ENCODE measurements at regions not wholly inside any gene's neighbourhood (a gene's known extent, or its start where the extent isn't known, plus 50 kb on each side); places are given as distances from the start of the nearest gene placed in this dataset.
"Not testable (repeated sequence)": the region's sequence is repeated elsewhere in the genome, so short reads cannot be mapped to it uniquely, and the experiment has no call there.

DNA sequence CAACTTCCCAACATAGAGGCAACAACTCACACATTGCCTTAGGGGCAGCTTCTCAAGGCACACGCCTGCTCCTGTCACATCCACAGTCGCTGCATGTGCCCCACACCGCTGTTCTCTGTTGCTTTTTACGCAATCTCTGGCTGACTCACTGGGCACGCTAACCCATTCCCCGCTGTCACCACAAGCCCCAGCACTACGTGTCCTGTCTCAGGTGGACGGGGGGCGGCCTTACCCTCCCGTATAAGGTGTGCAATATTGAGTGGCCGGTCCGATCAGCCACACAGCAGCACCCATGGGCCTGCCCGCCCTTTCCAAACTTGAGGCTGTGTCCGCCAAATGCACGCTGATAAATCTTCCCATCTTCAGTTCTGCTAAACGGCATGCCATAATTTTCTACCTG, 75.5 kb upstream of the TNK2 start:
- H3K9ac ChIP-seq (ENCODE audit: insufficient read depth, low read depth, low read length); H3K4me2 ChIP-seq (ENCODE audit: low read depth, low read length); in situ Hi-C loops (cut with HindIII; ENCODE audit: extremely low pct_ligation_motif_present, low pct_unique_long_range_greater_than_20kb); H3K4me1 ChIP-seq (ENCODE audit: insufficient read depth, low read length); FAIRE-seq; H3K9me3 ChIP-seq (ENCODE audit: low read length); H2AFZ ChIP-seq (ENCODE audit: low read length); H4K20me1 ChIP-seq (ENCODE audit: insufficient read depth, low read length); BruUV-seq (replicated peaks); H3K4me3 ChIP-seq (replicated peaks in 1 of 3; ENCODE audit: insufficient read depth in 1 of 3, low read depth in 2 of 3, low read length in 3 of 3); CTCF ChIA-PET (ENCODE audit: low intra/inter-chr PET ratio, low total read pairs); H3K79me2 ChIP-seq (ENCODE audit: insufficient read depth, low read length); H3K27ac ChIP-seq (ENCODE audit: extremely low read length, insufficient read depth, low read length); H3K27me3 ChIP-seq (ENCODE audit: control insufficient read depth in 1 of 2, insufficient read depth in 2 of 2, low read length in 2 of 2); POLR2A ChIA-PET; intact Hi-C loops (cut with micrococcal nuclease; ENCODE audit: unreplicated experiment); DNase-seq (ENCODE audit: low spot score): not testable (repeated sequence)
- H3K36me3 ChIP-seq (replicated peaks in 1 of 2; ENCODE audit: control insufficient read depth in 1 of 2, insufficient read depth in 2 of 2, low read length in 2 of 2) = peaks cover 3 to 11% of the 10 kb centered on the region in 2 experiments; a peak in 3 of 5 replicates
- TF ChIP-seq, protein P1, sequence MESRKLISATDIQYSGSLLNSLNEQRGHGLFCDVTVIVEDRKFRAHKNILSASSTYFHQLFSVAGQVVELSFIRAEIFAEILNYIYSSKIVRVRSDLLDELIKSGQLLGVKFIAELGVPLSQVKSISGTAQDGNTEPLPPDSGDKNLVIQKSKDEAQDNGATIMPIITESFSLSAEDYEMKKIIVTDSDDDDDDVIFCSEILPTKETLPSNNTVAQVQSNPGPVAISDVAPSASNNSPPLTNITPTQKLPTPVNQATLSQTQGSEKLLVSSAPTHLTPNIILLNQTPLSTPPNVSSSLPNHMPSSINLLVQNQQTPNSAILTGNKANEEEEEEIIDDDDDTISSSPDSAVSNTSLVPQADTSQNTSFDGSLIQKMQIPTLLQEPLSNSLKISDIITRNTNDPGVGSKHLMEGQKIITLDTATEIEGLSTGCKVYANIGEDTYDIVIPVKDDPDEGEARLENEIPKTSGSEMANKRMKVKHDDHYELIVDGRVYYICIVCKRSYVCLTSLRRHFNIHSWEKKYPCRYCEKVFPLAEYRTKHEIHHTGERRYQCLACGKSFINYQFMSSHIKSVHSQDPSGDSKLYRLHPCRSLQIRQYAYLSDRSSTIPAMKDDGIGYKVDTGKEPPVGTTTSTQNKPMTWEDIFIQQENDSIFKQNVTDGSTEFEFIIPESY (CRISPR knock-in tag; IDR thresholded peaks at IDR 0.05) = peak; percentile 76; the same call in 1 of the 2 replicates
- peak; percentile 16; the same call in 2 of the 3 replicates for ATAC-seq
- 94% methylated on average over 16 of the region's 16 CpGs for WGBS (ENCODE audit: low lambda C conversion rate)

DNA sequence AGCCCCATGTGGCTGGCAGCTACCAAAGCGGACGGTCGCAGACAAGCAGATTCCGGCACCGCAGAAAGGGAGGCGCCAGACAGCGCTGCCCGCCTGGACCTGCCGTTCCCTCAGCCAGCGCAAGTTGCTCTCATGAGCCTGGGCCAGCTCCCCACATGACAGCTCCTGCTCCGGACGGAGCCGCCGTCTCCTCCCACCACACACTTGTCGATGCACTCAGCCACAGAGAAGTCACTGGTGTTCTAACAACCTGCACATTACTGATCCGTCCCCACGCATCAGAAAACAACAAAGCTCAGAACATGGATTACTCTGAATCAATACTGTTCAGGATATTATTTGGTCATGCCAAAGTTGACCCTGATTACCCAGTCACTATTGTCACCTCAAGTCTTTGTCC, 74.4 kb upstream of the TNK2 start:
- in situ Hi-C loops (cut with HindIII; ENCODE audit: extremely low pct_ligation_motif_present, low pct_unique_long_range_greater_than_20kb); H4K20me1 ChIP-seq (ENCODE audit: insufficient read depth, low read length); H3K9ac ChIP-seq (ENCODE audit: insufficient read depth, low read depth, low read length); H3K4me2 ChIP-seq (ENCODE audit: low read depth, low read length); intact Hi-C loops (cut with micrococcal nuclease; ENCODE audit: unreplicated experiment); H3K4me1 ChIP-seq (ENCODE audit: insufficient read depth, low read length); CTCF ChIA-PET (ENCODE audit: low intra/inter-chr PET ratio, low total read pairs); DNase-seq (ENCODE audit: low spot score); H3K27ac ChIP-seq (ENCODE audit: extremely low read length, insufficient read depth, low read length); FAIRE-seq; ATAC-seq; H3K4me3 ChIP-seq (replicated peaks in 1 of 3; ENCODE audit: insufficient read depth in 1 of 3, low read depth in 2 of 3, low read length in 3 of 3); H3K27me3 ChIP-seq (ENCODE audit: control insufficient read depth in 1 of 2, insufficient read depth in 2 of 2, low read length in 2 of 2); H3K79me2 ChIP-seq (ENCODE audit: insufficient read depth, low read length); POLR2A ChIA-PET; H3K9me3 ChIP-seq (ENCODE audit: low read length); H2AFZ ChIP-seq (ENCODE audit: low read length); BruUV-seq (replicated peaks): not testable (repeated sequence)
- peaks cover 5 to 13% of the 10 kb centered on the region in 2 experiments; a peak in 3 of 5 replicates for H3K36me3 ChIP-seq (replicated peaks in 1 of 2; ENCODE audit: control insufficient read depth in 1 of 2, insufficient read depth in 2 of 2, low read length in 2 of 2)
- WGBS (ENCODE audit: low lambda C conversion rate) = 100% methylated on average over 7 of the region's 17 CpGs

DNA sequence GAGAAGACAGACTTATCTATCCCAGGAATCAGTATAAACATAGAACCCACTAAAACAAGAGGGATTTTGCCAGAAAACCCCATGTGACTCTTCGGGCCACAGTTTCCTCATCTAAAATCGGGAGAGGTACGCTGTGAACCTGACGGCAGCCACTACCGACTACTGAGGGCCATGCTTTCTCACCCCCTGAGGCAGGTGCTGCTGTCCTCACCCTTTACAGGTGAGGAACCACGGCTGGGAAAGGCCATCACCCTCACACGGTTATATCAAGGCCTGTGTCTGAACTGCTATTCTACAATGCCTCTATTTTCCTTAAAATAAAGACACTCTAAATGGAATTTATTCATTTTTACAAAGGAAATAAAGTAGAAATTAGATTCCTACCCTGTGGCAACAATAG, 73.4 kb upstream of the TNK2 start:
- H3K36me3 ChIP-seq (replicated peaks in 1 of 2; ENCODE audit: control insufficient read depth in 1 of 2, insufficient read depth in 2 of 2, low read length in 2 of 2) = peaks cover 5 to 13% of the 10 kb centered on the region in 2 experiments; a peak in 3 of 5 replicates
- in situ Hi-C loops (cut with HindIII; ENCODE audit: extremely low pct_ligation_motif_present, low pct_unique_long_range_greater_than_20kb); H2AFZ ChIP-seq (ENCODE audit: low read length); H3K27me3 ChIP-seq (ENCODE audit: control insufficient read depth in 1 of 2, insufficient read depth in 2 of 2, low read length in 2 of 2); CTCF ChIA-PET (ENCODE audit: low intra/inter-chr PET ratio, low total read pairs); H3K9me3 ChIP-seq (ENCODE audit: low read length); H3K79me2 ChIP-seq (ENCODE audit: insufficient read depth, low read length); BruUV-seq (replicated peaks); H3K4me1 ChIP-seq (ENCODE audit: insufficient read depth, low read length); POLR2A ChIA-PET; H4K20me1 ChIP-seq (ENCODE audit: insufficient read depth, low read length); ATAC-seq; H3K27ac ChIP-seq (ENCODE audit: extremely low read length, insufficient read depth, low read length); H3K4me3 ChIP-seq (replicated peaks in 1 of 3; ENCODE audit: insufficient read depth in 1 of 3, low read depth in 2 of 3, low read length in 3 of 3); intact Hi-C loops (cut with micrococcal nuclease; ENCODE audit: unreplicated experiment); DNase-seq (ENCODE audit: low spot score); FAIRE-seq; H3K4me2 ChIP-seq (ENCODE audit: low read depth, low read length); H3K9ac ChIP-seq (ENCODE audit: insufficient read depth, low read depth, low read length): not testable (repeated sequence)
- WGBS (ENCODE audit: low lambda C conversion rate) = 88% methylated on average over 6 of the region's 7 CpGs

DNA sequence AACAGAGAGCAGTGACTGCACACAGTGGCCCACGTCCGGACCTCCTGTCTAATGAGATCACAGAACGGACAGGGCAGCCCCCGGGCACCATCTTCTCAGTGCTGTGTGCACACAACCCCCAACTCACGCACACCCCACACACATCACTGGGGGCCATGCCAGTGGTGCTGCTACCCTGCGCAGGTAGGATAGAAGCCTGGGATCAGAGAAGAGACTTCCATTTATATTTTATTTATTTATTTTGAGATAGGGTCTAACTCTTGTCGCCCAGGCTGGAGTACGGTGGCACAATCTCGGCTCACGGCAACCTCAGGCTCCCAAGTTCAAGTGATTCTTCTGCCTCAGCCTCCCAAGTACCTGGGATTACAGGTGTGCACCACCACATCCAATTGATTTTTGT, 71.5 kb upstream of the TNK2 start:
- intact Hi-C loops (cut with micrococcal nuclease; ENCODE audit: unreplicated experiment); H3K27ac ChIP-seq (ENCODE audit: extremely low read length, insufficient read depth, low read length); H3K9ac ChIP-seq (ENCODE audit: insufficient read depth, low read depth, low read length); H3K4me2 ChIP-seq (ENCODE audit: low read depth, low read length); ATAC-seq; H3K4me1 ChIP-seq (ENCODE audit: insufficient read depth, low read length); H3K79me2 ChIP-seq (ENCODE audit: insufficient read depth, low read length); H3K27me3 ChIP-seq (ENCODE audit: control insufficient read depth in 1 of 2, insufficient read depth in 2 of 2, low read length in 2 of 2); FAIRE-seq; H2AFZ ChIP-seq (ENCODE audit: low read length); H3K4me3 ChIP-seq (replicated peaks in 1 of 3; ENCODE audit: insufficient read depth in 1 of 3, low read depth in 2 of 3, low read length in 3 of 3); H3K9me3 ChIP-seq (ENCODE audit: low read length); BruUV-seq (replicated peaks); POLR2A ChIA-PET; in situ Hi-C loops (cut with HindIII; ENCODE audit: extremely low pct_ligation_motif_present, low pct_unique_long_range_greater_than_20kb); CTCF ChIA-PET (ENCODE audit: low intra/inter-chr PET ratio, low total read pairs); DNase-seq (ENCODE audit: low spot score); H4K20me1 ChIP-seq (ENCODE audit: insufficient read depth, low read length): not testable (repeated sequence)
- H3K36me3 ChIP-seq (replicated peaks in 1 of 2; ENCODE audit: control insufficient read depth in 1 of 2, insufficient read depth in 2 of 2, low read length in 2 of 2) = peaks cover 5 to 23% of the 10 kb centered on the region in 2 experiments; a peak in 3 of 5 replicates
- WGBS (ENCODE audit: low lambda C conversion rate) = 95% methylated on average over 8 of the region's 10 CpGs
